ENCODE measurements at regions not wholly inside any gene's neighbourhood (a gene's known extent, or its start where the extent isn't known, plus 50 kb on each side); places are given as distances from the start of the nearest gene placed in this dataset.

DNA sequence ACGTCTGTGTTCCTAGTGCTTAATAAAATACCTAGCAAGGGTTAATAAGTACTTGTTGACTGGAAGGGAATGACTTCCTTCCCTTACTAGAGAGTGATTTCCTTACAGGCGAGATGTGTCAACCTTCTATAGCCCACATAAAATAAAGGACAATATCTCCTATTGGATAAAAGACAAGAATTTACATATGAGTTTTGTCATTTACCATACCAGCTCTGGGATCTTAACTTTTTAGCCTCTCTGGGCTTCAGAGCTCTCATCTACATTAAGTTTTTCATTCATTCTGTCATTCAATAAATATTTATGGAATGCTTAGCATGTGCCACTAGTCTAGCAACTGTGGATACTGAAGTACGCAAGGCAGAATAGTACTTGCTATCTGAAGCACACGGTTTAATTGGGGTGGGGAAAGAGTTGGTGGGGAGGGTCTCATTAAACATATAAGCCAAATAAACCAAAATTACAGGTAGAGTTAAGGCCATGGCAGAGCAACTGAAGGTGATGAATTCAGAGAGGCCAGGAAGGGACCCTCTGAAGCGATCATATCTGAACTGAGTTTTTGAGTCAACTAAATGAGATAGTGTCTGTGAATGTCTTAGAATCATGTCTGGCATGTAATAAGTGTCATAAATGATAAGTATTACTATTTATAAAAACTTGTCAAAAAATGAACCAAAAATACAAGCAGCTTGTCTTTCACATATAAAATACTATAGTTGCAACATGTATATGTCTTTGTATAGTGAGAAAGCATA lies 91.6 kb upstream of the BMP2K start:
- no peak for ATAC-seq
- intact Hi-C loops (cut with DNase I) = no loop called here

GRCh38 chr4:78687818-78688217 lies 88.3 kb upstream of the BMP2K start:
- no peak overlapping the region for H3K4me3 ChIP-seq
- WGBS, 2 donors = 74 to 86% methylated on average over 3 of the region's 3 CpGs
- no peak for ATAC-seq

More for the DNA sequence above, 91.6 kb upstream of the BMP2K start:
- H3K36me3 ChIP-seq (replicated peaks in 1 of 2; ENCODE audit: insufficient read depth in 1 of 2, low read depth in 2 of 2) = no peaks in the 10 kb centered on the region
- DNase-seq = no peak
- H3K27me3 ChIP-seq = no peaks in the 10 kb centered on the region
- no peaks in the 10 kb centered on the region for H3K9me3 ChIP-seq
- TF ChIP-seq POLR2A (IDR thresholded peaks at IDR 0.05) = no peak
- TF ChIP-seq, protein P1, sequence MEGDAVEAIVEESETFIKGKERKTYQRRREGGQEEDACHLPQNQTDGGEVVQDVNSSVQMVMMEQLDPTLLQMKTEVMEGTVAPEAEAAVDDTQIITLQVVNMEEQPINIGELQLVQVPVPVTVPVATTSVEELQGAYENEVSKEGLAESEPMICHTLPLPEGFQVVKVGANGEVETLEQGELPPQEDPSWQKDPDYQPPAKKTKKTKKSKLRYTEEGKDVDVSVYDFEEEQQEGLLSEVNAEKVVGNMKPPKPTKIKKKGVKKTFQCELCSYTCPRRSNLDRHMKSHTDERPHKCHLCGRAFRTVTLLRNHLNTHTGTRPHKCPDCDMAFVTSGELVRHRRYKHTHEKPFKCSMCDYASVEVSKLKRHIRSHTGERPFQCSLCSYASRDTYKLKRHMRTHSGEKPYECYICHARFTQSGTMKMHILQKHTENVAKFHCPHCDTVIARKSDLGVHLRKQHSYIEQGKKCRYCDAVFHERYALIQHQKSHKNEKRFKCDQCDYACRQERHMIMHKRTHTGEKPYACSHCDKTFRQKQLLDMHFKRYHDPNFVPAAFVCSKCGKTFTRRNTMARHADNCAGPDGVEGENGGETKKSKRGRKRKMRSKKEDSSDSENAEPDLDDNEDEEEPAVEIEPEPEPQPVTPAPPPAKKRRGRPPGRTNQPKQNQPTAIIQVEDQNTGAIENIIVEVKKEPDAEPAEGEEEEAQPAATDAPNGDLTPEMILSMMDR (IDR thresholded peaks at IDR 0.05) = no peak
- H3K27ac ChIP-seq = no peak overlapping the region
- H3K4me3 ChIP-seq = no peak overlapping the region
- H3K4me1 ChIP-seq = no peaks in the 10 kb centered on the region
- 65 to 69% methylated on average over 5 of the region's 5 CpGs for WGBS, 2 donors

GRCh38 chr4:78688366-78688765 lies 87.8 kb upstream of the BMP2K start:
- H3K27ac ChIP-seq = no peak overlapping the region
- 72 to 74% methylated on average over 6 of the region's 6 CpGs for WGBS, 2 donors
- intact Hi-C loops (cut with DNase I) = no loop called here
- ATAC-seq = no peak
- no peaks in the 10 kb centered on the region for H3K27me3 ChIP-seq
- H3K4me3 ChIP-seq = no peak overlapping the region
- no peak for DNase-seq
- H3K36me3 ChIP-seq (replicated peaks in 1 of 2; ENCODE audit: insufficient read depth in 1 of 2, low read depth in 2 of 2) = no peaks in the 10 kb centered on the region
- TF ChIP-seq, protein P1 (IDR thresholded peaks at IDR 0.05) = no peak
- TF ChIP-seq POLR2A (IDR thresholded peaks at IDR 0.05) = no peak
- H3K9me3 ChIP-seq = no peaks in the 10 kb centered on the region
- no peaks in the 10 kb centered on the region for H3K4me1 ChIP-seq

More at GRCh38 chr4:78687818-78688217, 88.3 kb upstream of the BMP2K start:
- intact Hi-C loops (cut with DNase I) = no loop called here
- Histone ChIP-seq H3K27ac (no peak overlapping the region), H3K9me3 (no peaks in the 10 kb centered on the region), H3K4me1 (no peaks in the 10 kb centered on the region), H3K36me3 (replicated peaks in 1 of 2; ENCODE audit: insufficient read depth in 1 of 2, low read depth in 2 of 2) (no peaks in the 10 kb centered on the region), H3K27me3 (no peaks in the 10 kb centered on the region)
- DNase-seq = no peak
- TF ChIP-seq, protein P1 (IDR thresholded peaks at IDR 0.05) = no peak
- no peak for TF ChIP-seq POLR2A (IDR thresholded peaks at IDR 0.05)

DNA sequence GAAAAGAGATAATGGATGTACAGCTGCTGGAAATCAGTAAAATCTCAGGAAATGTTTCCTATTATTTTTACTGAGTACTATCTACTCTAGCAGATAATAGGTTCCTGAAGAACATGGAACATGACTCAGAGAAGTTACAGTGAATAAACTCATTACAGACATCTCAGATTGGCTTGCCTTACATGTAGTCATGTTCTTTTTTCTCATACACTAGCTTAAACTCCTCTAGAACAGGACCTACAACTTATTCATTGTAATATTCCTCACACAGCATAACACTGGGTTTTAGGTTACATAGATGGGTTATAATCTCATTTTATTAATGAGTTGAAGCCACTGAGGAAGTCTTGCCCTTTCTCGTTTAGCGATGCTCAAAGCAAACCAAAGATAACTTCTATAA lies 86.9 kb upstream of the BMP2K start:
- no peaks in the 10 kb centered on the region for H3K36me3 ChIP-seq (replicated peaks in 1 of 2; ENCODE audit: insufficient read depth in 1 of 2, low read depth in 2 of 2)
- H3K27me3 ChIP-seq = no peaks in the 10 kb centered on the region
- no peaks in the 10 kb centered on the region for H3K9me3 ChIP-seq
- H3K4me3 ChIP-seq = no peak overlapping the region
- TF ChIP-seq, protein P1 (IDR thresholded peaks at IDR 0.05) = no peak
- TF ChIP-seq POLR2A (IDR thresholded peaks at IDR 0.05) = no peak
- ATAC-seq = no peak
- H3K4me1 ChIP-seq = no peaks in the 10 kb centered on the region
- DNase-seq = no peak
- intact Hi-C loops (cut with DNase I) = no loop called here
- no peak overlapping the region for H3K27ac ChIP-seq
- WGBS, 2 donors = 90 to 98% methylated on average over 2 of the region's 2 CpGs
